GM10266 (cell line): ENCODE measurements at regions not wholly inside any gene's neighbourhood (a gene's known extent, or its start where the extent isn't known, plus 50 kb on each side); places are given as distances from the start of the nearest gene placed in this dataset.

ENCODE experiments used
- DNase-seq: peaks from one replicate; pipeline ENCODE4 v3.0.0; 2012; ENCODE audit errors: extremely low spot score
- TF ChIP-seq, protein P1 (sequence below): IDR thresholded peaks from 2 replicates; pipeline ENCODE4 v1.5.1; 2012; ENCODE audit warnings: mild to moderate bottlenecking, low read depth; ENCODE audit not compliant: control insufficient read depth, insufficient read depth; ENCODE audit errors: missing control alignments

DNA sequence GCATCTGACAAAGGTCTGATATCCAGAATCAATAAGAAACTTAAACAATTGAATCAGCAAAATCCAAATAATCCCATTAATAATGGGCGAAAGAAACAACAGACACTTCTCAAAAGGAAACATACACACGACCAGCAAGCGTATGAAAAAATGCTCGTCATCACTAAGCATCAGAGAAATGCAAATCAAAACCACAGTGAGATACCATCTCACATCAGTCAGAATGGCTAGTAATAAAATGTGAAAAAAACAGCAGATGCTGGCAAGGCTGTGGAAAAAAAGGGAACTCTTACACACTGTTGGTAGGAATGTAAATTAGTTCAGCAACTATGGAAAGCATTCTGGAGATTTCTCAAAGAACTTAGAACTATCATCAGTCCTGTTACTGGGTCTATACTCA lies 496.7 kb downstream of the SH2D4B start:
- TF ChIP-seq, protein P1, sequence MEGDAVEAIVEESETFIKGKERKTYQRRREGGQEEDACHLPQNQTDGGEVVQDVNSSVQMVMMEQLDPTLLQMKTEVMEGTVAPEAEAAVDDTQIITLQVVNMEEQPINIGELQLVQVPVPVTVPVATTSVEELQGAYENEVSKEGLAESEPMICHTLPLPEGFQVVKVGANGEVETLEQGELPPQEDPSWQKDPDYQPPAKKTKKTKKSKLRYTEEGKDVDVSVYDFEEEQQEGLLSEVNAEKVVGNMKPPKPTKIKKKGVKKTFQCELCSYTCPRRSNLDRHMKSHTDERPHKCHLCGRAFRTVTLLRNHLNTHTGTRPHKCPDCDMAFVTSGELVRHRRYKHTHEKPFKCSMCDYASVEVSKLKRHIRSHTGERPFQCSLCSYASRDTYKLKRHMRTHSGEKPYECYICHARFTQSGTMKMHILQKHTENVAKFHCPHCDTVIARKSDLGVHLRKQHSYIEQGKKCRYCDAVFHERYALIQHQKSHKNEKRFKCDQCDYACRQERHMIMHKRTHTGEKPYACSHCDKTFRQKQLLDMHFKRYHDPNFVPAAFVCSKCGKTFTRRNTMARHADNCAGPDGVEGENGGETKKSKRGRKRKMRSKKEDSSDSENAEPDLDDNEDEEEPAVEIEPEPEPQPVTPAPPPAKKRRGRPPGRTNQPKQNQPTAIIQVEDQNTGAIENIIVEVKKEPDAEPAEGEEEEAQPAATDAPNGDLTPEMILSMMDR: no peak

DNA sequence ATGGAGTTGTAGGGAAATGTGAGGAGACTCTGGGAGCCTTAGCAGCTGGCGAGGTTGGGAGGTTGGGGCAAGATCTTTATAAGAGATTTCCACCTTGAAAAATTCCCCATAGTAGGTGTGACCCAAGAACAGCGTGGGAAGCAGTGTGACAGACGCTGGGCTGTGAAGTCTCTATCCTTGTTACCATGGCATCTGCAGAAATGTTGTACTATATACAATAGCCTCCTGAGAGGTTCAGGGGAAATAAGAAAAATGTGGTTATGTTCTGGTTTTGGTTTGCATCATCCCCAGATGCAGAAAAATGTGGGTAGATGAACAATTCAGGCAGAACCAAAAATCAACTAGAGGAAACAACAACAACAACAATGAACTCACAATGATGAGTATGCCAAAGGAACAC lies 498.6 kb downstream of the SH2D4B start:
- peak; percentile 40 for DNase-seq
- TF ChIP-seq, protein P1: no peak

More for the DNA sequence above, 496.7 kb downstream of the SH2D4B start:
- DNase-seq: no peak

DNA sequence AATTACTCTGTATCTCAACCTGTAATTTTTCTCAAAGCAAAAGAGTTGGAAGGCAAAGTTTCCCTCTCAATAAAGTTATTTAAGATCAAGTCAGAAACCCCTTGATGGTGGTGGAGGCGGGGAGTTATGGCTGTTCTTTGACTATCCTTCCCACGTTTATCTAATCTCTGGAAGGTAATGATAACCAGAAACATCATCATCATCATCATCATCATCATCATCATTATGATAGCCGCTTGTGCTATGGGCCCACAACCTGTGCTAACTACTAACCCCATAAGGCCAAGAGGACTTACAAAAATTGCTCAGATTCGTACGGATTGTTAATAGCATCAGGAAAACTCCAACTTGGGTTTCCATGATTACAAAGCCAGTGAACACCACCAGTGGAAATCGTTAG lies 502.3 kb downstream of the SH2D4B start:
- DNase-seq: no peak
- TF ChIP-seq, protein P1: no peak

DNA sequence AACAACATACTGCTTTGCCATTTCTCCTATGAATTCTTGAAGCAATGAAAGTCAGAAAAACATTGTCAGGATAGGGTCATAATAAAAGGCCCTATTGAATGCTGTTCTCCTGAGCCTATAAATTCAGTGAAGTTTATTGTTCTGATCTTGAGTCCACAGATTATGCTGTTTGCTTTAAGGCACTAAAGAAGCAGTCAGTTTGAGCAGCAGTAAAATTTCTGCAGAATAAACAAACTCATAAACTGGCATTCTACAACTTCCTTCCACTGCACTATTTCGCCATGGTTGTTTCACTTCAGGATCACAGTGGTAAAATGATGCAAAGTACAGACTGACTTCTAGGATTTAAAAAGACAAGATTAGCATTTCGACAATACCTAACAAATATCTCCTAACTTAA lies 503.2 kb downstream of the SH2D4B start:
- TF ChIP-seq, protein P1: no peak
- DNase-seq: no peak

DNA sequence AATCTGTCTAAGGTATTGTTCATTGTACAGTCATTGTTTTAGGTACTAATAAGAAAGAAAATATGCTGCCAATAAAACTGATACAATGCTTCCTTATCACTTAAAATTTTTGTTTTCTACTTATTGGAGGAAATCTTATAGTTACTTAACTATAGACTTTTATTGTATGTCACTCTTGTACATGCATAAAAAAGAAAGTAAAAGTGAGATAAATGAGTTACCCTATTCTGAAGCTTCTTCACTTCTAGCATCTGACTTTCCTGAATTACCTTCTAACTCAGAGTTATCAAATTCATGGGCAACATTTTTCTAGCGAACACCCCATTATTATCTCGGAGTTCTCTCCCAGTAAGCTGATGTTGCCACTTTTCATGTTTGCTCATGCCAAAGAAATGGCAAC lies 504.9 kb downstream of the SH2D4B start:
- TF ChIP-seq, protein P1: no peak
- no peak for DNase-seq

DNA sequence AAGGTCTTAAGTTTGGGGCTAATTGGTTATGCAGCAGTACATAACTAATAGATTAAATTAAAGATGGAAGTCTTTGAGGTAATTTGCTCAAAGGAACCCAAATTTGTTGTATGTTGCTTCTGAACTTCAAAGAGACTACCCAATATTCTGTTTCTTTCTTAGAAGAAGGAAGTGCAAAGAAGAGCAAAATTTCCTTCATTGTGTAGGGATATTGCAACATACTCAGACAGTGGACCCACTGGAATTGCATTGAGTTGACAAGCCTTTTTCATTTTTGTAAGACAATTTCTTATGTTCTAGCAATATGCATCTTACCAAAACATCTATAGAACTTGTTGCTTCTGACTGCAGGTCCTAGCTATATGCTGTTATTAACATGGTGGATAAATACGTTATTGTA lies 527.8 kb downstream of the SH2D4B start:
- TF ChIP-seq, protein P1: no peak
- no peak for DNase-seq

DNA sequence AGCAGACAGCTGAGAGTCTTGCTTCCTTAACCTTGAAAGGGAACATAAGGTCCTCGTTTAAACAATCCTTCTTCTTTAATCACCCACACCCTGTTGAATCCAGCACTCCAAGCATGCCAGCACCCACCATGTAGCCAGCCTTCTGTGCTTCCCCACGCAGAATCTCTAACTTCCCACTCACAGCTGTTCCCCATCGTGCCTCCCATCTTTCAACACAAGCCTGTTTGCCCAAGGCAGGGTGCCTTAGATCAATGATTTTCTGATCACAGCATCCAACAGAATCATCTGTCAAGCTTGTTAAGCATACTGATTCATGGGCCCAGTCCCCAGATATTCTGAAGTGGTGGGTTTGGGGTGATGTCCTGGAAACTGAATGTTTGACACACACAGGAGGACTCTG lies 530.8 kb downstream of the SH2D4B start:
- TF ChIP-seq, protein P1: no peak

More for the DNA sequence above, 530.8 kb downstream of the SH2D4B start:
- DNase-seq: no peak
